ENCODE measurements at regions not wholly inside any gene's neighbourhood (a gene's known extent, or its start where the extent isn't known, plus 50 kb on each side); places are given as distances from the start of the nearest gene placed in this dataset.
"Not testable (repeated sequence)": the region's sequence is repeated elsewhere in the genome, so short reads cannot be mapped to it uniquely, and the experiment has no call there.

DNA sequence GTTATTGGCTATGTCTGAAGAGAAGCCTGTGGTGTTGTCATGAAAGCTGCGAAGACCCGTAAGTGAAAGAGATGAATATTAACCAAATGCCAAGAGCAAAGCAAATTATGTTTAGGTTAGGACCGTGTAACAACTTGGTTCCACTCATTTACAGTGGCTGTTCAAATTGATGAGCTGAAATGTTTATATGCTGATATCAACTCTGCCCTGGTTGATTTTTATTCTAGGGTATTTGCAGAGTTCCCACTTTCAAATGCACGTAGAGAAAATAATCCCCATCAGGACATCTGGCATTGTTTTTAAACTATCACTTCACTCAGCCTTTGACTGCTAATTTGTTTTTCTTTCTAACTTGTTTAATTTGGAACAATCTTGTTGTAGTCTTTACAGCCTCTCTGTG is 581.6 kb upstream of the ADAMTS5 start:
- no peaks in the 10 kb centered on the region for H3K9me3 Mint-ChIP-seq
- H3K36me3 Mint-ChIP-seq: no peaks in the 10 kb centered on the region
- no peaks in the 10 kb centered on the region for H3K4me1 Mint-ChIP-seq
- ATAC-seq (ENCODE audit: low read depth) (no peak), DNase-seq (no peak)
- H3K4me3 Mint-ChIP-seq: no peak overlapping the region
- H3K27me3 Mint-ChIP-seq: no peaks in the 10 kb centered on the region
- POLR2A ChIA-PET: no interaction called here
- no peak overlapping the region for H3K27ac Mint-ChIP-seq

DNA sequence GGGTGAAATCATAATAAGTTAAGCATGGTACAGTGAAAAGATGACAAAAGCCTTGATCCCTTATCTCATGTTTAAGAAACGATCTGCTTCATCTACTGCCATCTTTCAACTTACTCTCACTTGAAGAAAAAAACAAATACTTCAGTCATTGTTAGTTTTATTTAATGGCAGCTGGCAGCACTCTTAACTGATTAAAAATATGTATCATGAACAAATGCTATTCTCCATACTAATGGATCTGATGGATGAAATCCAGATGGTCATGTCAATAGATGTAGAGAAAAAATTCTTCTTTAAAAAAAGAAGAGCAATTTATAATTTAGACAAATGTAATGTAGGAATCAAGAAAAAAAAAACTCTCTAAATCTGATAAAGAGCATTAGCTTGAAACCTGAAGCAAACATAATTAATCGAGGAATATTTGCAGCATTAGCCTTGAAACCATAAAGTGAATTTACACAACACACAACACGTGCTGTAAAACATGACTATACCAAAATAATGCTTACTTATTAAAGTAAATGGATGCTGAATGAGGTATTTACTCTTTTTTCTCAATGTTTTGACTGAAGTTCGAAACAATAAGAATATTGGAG is 579.0 kb upstream of the ADAMTS5 start:
- H3K36me3 Mint-ChIP-seq: no peaks in the 10 kb centered on the region
- no peak for DNase-seq
- H3K9me3 Mint-ChIP-seq: peaks cover 1% of the 10 kb centered on the region
- no peak overlapping the region for H3K27ac Mint-ChIP-seq
- no peaks in the 10 kb centered on the region for H3K4me1 Mint-ChIP-seq
- no peak for ATAC-seq (ENCODE audit: low read depth)
- no peaks in the 10 kb centered on the region for H3K27me3 Mint-ChIP-seq
- POLR2A ChIA-PET: no interaction called here
- H3K4me3 Mint-ChIP-seq: no peak overlapping the region

DNA sequence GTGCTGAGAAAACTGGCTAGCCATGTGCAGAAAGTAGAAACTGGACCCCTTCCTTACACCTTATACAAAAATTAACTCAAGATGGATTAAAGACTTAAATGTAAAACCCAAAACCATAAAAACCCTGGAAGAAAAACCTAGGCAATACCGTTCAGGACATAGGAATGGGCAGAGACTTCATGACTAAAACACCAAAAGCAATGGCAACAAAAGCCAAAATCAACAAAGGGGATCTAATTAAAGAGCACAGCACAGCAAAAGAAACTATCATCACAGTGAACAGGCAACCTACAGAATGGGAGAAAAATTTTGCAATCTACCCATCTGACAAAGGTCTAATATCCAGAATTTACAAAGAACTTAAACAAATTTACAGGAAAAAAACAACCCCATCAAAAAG is 575.2 kb upstream of the ADAMTS5 start:
- H3K4me3 Mint-ChIP-seq; H3K27ac Mint-ChIP-seq; POLR2A ChIA-PET; ATAC-seq (ENCODE audit: low read depth); H3K9me3 Mint-ChIP-seq; H3K36me3 Mint-ChIP-seq; H3K4me1 Mint-ChIP-seq; H3K27me3 Mint-ChIP-seq; DNase-seq: not testable (repeated sequence)

DNA sequence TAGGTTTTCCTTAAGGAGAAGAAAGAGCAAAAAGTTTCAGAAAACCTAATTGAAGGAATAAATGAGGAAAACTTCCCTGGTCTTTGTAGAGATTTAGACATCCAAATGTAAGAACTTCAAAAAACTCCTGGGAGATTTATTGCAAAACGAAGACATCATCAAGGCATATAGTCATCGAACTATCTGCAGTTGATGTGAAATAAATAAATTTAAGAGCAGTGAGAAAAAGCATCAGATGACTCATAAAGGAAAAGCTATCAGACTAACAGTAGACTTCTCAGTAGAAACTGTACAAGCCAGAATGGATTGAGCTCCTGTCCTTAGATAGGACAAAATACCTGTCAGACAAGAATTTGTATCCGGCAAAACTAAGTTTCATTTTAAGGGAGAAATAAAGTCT is 569.4 kb upstream of the ADAMTS5 start:
- no peaks in the 10 kb centered on the region for H3K4me1 Mint-ChIP-seq
- POLR2A ChIA-PET: no interaction called here
- H3K4me3 Mint-ChIP-seq: no peak overlapping the region
- no peak overlapping the region for H3K27ac Mint-ChIP-seq
- ATAC-seq (ENCODE audit: low read depth) (no peak), DNase-seq (no peak)
- H3K27me3 Mint-ChIP-seq: peaks cover 2% of the 10 kb centered on the region
- peaks cover 2% of the 10 kb centered on the region for H3K9me3 Mint-ChIP-seq
- H3K36me3 Mint-ChIP-seq: no peaks in the 10 kb centered on the region

DNA sequence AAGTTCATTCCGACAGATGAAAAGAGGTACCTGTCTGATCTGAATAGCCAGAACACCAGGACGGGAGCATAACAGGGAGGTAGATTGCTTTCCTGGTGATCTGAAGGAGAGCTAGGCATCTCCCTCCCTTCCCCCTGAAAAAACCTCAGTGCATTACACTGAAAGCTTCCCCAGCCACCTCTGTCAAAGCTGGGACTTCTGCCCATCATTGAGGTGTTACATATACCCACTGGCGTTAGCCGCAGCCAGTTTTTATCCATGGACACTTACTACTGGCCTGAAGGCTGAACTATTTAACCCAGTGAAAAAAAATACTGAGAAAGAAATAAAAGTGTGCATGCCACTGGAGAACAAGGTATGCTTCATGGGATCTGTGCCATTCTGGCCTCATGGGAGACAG is 568.3 kb upstream of the ADAMTS5 start:
- no peaks in the 10 kb centered on the region for H3K36me3 Mint-ChIP-seq
- ATAC-seq (ENCODE audit: low read depth) (no peak), DNase-seq (no peak)
- H3K4me3 Mint-ChIP-seq: no peak overlapping the region
- peaks cover 2% of the 10 kb centered on the region for H3K9me3 Mint-ChIP-seq
- H3K27ac Mint-ChIP-seq: no peak overlapping the region
- H3K27me3 Mint-ChIP-seq: peaks cover 2% of the 10 kb centered on the region
- POLR2A ChIA-PET: no interaction called here
- H3K4me1 Mint-ChIP-seq: no peaks in the 10 kb centered on the region

DNA sequence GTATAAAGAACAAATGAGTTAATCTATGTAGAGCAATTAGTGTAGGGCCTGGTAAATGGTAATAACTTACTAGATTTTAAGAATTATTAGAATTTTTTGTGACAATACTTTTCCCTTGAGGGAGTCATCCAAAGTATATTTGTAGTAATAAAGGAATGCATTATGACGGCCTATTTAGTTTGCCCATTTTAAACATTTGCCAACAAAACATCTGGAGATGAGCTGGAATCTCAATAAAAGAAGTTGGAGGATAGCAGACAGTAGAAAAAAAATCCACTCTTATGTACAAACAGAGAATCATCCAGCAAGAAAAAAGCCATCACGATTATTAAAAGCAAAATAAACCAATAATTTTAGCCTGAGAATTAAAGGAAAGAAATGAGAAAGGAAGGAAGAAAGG is 567.3 kb upstream of the ADAMTS5 start:
- H3K4me3 Mint-ChIP-seq: no peak overlapping the region
- no peak overlapping the region for H3K27ac Mint-ChIP-seq
- no peaks in the 10 kb centered on the region for H3K36me3 Mint-ChIP-seq
- H3K9me3 Mint-ChIP-seq: peaks cover 2% of the 10 kb centered on the region
- H3K4me1 Mint-ChIP-seq: no peaks in the 10 kb centered on the region
- no peak for DNase-seq
- H3K27me3 Mint-ChIP-seq: no peaks in the 10 kb centered on the region
- POLR2A ChIA-PET: no interaction called here
- ATAC-seq (ENCODE audit: low read depth): no peak

DNA sequence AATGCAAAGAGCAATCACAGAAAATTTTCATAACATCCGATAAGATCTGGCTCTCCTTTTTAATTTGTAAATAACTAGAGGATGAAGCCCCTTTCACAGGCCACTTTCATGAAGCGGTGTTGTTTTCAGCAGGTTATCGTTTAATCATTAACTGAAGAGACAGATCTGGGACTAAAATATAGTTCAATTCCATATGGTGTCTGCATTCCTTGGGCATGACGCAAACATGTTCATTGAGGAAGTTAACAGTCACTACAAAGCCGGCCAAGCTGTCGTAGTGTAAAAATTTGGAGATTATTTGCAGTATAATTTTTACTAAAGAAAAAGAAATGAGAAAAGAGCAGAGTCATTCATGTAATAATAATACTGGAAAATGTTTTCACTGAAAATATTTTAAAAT is 565.2 kb upstream of the ADAMTS5 start:
- Mint-ChIP-seq H3K27ac (no peak overlapping the region), H3K36me3 (no peaks in the 10 kb centered on the region), H3K4me3 (no peak overlapping the region), H3K9me3 (peaks cover 2% of the 10 kb centered on the region), H3K27me3 (no peaks in the 10 kb centered on the region), H3K4me1 (no peaks in the 10 kb centered on the region)
- POLR2A ChIA-PET: no interaction called here
- no peak for ATAC-seq (ENCODE audit: low read depth)
- no peak for DNase-seq

DNA sequence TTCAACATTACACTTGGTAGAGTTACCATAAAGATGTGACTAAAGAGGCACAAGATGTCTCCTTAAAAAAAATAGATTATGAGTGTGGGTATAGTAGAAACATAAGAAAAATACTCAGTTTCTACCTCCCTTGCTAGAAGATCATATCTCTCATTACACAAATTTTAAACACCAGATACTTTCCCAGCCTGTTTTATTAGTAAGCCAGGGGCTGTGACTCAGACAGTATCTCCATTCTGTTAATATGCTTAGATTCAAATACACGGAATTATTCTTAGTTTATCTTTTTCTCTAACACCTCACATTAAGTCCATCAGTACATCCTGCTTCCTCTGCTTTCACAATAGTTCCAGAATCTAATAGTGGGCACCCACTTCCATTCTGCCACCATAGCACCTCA is 561.8 kb upstream of the ADAMTS5 start:
- no peak for ATAC-seq (ENCODE audit: low read depth)
- no peak for DNase-seq
- H3K4me1 Mint-ChIP-seq: no peaks in the 10 kb centered on the region
- H3K27ac Mint-ChIP-seq: no peak overlapping the region
- no peaks in the 10 kb centered on the region for H3K36me3 Mint-ChIP-seq
- H3K9me3 Mint-ChIP-seq: peaks cover 2% of the 10 kb centered on the region
- no peak overlapping the region for H3K4me3 Mint-ChIP-seq
- no peaks in the 10 kb centered on the region for H3K27me3 Mint-ChIP-seq
- POLR2A ChIA-PET: interaction anchor here (0.7 kb wide), 1 partner anchor 1014 kb away, joined by 5 read pairs; no protein-coding TSS in a partner anchor

DNA sequence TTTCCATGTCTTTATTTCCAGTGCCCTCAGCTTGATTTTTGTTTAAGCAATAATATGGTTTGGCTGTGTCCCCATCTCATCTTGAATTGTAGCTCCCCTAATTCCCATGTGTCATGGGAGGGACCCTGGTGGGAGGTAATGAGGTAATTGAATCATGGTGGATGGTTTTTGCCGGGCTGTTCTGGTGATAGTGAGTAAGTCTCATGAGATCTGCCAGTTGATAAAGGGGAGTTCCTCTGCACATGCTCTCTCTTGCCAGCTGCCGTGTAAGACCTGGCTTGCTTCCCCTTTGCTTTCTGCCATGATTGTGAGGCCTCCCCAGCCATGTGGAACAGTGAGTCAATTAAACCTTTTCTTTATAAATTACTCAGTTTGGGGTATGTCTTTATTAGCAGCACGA is 559.6 kb upstream of the ADAMTS5 start:
- POLR2A ChIA-PET: no interaction called here
- no peak for DNase-seq
- H3K4me3 Mint-ChIP-seq: no peak overlapping the region
- H3K9me3 Mint-ChIP-seq: peaks cover 5% of the 10 kb centered on the region
- no peak for ATAC-seq (ENCODE audit: low read depth)
- no peaks in the 10 kb centered on the region for H3K27me3 Mint-ChIP-seq
- H3K4me1 Mint-ChIP-seq: no peaks in the 10 kb centered on the region
- H3K36me3 Mint-ChIP-seq: no peaks in the 10 kb centered on the region
- H3K27ac Mint-ChIP-seq: no peak overlapping the region

DNA sequence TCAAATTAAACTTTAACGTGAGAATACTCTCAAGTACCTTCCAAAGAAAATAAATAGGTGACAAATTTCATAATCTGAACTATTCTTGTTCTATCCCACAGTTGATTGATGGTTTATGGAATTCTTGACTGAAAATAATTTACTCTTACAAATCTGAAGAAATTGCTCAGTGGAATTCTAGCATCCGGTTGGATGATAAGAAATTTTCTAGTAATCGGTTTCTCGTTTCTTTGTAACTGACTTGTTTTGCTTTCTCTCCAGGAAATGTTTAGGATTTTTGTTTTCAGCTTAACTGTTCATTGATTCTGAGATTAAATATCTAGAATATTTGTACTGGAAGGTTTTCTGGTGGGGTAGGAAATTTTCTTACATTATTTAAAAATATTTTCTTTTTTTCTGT is 558.9 kb upstream of the ADAMTS5 start:
- peaks cover 6% of the 10 kb centered on the region for H3K9me3 Mint-ChIP-seq
- no peak for ATAC-seq (ENCODE audit: low read depth)
- no peaks in the 10 kb centered on the region for H3K36me3 Mint-ChIP-seq
- no peaks in the 10 kb centered on the region for H3K27me3 Mint-ChIP-seq
- POLR2A ChIA-PET: no interaction called here
- no peak overlapping the region for H3K27ac Mint-ChIP-seq
- no peak overlapping the region for H3K4me3 Mint-ChIP-seq
- DNase-seq: no peak
- H3K4me1 Mint-ChIP-seq: no peaks in the 10 kb centered on the region

DNA sequence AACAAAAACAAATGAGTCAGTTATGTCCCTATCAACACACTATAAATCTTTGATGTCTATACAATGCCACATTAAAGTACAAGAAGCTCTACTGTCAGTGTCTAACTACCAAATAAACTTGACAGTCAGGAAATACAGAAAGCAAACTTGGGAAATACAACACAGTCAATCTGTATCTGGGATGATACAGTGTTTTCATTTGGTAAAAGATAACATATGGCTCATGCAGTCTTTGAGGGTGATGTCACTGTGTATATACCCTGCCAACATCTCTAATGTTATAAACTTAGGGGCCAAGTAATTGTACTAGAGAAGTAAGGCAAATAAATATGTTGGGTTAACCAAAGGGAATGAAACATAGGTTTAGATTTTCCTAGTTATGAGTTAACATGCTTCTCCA is 552.5 kb upstream of the ADAMTS5 start:
- Mint-ChIP-seq H3K9me3 (peaks cover 14% of the 10 kb centered on the region), H3K27me3 (no peaks in the 10 kb centered on the region), H3K4me3 (no peak overlapping the region), H3K4me1 (no peaks in the 10 kb centered on the region), H3K27ac (no peak overlapping the region), H3K36me3 (no peaks in the 10 kb centered on the region)
- DNase-seq: no peak
- ATAC-seq (ENCODE audit: low read depth): no peak
- POLR2A ChIA-PET: no interaction called here

DNA sequence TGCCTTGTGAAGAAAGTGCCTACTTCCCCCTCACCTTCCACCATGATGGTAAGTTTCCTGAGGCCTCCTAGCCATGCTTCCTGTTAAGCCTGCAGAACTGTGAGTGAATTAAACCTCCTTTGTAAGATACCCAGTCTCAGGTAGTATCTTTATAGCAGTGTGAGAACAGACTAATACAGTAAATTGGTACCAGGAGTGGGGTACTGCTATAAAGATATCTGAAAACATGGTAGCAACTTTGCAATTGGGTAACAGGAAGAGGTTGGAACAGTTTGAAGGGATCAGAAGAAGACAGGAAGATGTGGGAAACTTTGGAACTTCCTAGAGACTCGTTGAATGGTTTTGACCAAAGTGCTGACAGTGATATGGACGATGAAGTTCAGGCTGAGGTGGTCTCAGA is 550.3 kb upstream of the ADAMTS5 start:
- POLR2A ChIA-PET; H3K27ac Mint-ChIP-seq; H3K4me1 Mint-ChIP-seq; H3K36me3 Mint-ChIP-seq; H3K4me3 Mint-ChIP-seq; H3K27me3 Mint-ChIP-seq; DNase-seq; ATAC-seq (ENCODE audit: low read depth): not testable (repeated sequence)
- peaks cover 13% of the 10 kb centered on the region for H3K9me3 Mint-ChIP-seq

DNA sequence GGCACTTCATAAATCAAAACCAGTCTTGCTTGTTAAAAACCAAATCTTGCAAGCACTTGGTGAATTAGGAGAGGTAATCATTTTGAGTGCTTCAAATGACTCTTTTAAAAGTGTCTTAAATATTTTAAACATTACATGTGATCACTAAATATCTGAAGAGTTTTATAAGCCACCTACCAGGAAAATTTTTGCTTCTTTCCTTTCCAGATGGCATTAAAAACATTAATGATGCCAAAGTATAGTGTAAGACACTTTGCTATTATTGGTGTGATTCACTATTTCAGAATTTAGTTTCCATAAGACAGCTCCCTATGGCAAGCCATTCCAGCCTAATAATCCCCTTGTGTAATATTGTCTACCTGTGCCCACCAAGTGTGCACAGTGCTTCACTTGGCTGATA is 548.8 kb upstream of the ADAMTS5 start:
- H3K4me3 Mint-ChIP-seq: no peak overlapping the region
- no peaks in the 10 kb centered on the region for H3K27me3 Mint-ChIP-seq
- no peak for DNase-seq
- H3K36me3 Mint-ChIP-seq: no peaks in the 10 kb centered on the region
- POLR2A ChIA-PET: no interaction called here
- no peak for ATAC-seq (ENCODE audit: low read depth)
- no peak overlapping the region for H3K27ac Mint-ChIP-seq
- H3K4me1 Mint-ChIP-seq: no peaks in the 10 kb centered on the region
- H3K9me3 Mint-ChIP-seq: peaks cover 10% of the 10 kb centered on the region

DNA sequence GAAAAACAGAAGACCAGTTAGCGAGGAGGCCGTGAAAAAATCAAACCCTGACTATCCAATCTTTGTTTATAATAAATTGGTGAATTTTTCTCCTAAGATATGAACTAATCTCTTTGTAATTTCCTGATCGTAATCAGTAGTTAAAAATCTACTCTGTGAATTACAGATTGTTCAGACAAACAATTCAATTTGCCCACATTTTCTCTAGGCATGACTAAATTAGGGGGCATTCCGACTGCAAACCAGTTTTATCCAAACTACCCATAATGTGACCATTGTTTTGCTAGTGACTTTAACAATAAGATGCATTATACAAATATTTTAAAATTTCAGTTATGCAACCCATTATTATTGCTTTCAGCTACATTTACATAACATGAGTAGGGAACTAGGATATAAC is 546.9 kb upstream of the ADAMTS5 start:
- H3K27me3 Mint-ChIP-seq: no peaks in the 10 kb centered on the region
- no peak overlapping the region for H3K27ac Mint-ChIP-seq
- H3K9me3 Mint-ChIP-seq: peaks cover 5% of the 10 kb centered on the region
- H3K36me3 Mint-ChIP-seq: no peaks in the 10 kb centered on the region
- H3K4me3 Mint-ChIP-seq: no peak overlapping the region
- no peaks in the 10 kb centered on the region for H3K4me1 Mint-ChIP-seq
- DNase-seq (no peak), ATAC-seq (ENCODE audit: low read depth) (no peak)
- POLR2A ChIA-PET: no interaction called here

DNA sequence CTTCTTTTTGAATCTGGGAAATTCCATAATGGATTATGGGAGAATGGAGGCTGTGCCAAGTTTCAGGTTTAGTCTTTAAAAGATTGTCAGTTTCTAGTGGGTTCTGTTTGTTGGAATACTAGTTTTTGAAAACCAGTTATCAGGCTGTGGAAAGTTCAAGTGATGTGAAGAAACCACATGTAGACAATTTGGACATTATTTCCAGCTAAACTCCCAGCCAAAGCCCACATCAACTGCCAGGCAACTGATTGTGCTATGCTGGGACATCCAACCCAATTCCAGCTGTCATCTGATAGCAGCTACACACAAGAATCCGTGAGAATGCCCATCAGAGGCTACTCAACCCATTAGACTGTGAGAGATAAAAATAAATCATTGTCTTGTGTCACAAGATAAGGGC is 546.1 kb upstream of the ADAMTS5 start:
- Mint-ChIP-seq H3K27me3 (no peaks in the 10 kb centered on the region), H3K36me3 (no peaks in the 10 kb centered on the region), H3K9me3 (peaks cover 5% of the 10 kb centered on the region), H3K4me3 (no peak overlapping the region), H3K4me1 (no peaks in the 10 kb centered on the region), H3K27ac (no peak overlapping the region)
- DNase-seq: no peak
- ATAC-seq (ENCODE audit: low read depth): no peak
- POLR2A ChIA-PET: no interaction called here
